Body of pancreas (tissue), 4 donors: ENCODE measurements at regions not wholly inside any gene's neighbourhood (a gene's known extent, or its start where the extent isn't known, plus 50 kb on each side); places are given as distances from the start of the nearest gene placed in this dataset.

Source experiments
- CTCF ChIP-seq, 7 experiments: fragments of 450-650 bp in 4 of 7; fragments of 200-600 bp in 3 of 7; sonication (generic) in 3 of 7; IDR thresholded peaks; one replicate each; pipeline ENCODE4 v1.5.1; 2016 to 2019; ENCODE audit warnings: antibody characterized with exemption in 7 of 7
- POLR2A ChIP-seq, 3 donors: fragments of 450-650 bp; IDR thresholded peaks; one replicate each; pipeline ENCODE4 v1.6.1; 2016; ENCODE audit warnings: antibody characterized with exemption in 3 of 3, mild to moderate bottlenecking in 2 of 3

- TF ChIP-seq CTCF (IDR thresholded peaks at IDR 0.05) (no peak), POLR2A (IDR thresholded peaks at IDR 0.05) (no peak)
Measured at GRCh38 chr7:136702913-136703312, 165.5 kb upstream of the CHRM2 start.
